ENCODE measurements at regions not wholly inside any gene's neighbourhood (a gene's known extent, or its start where the extent isn't known, plus 50 kb on each side); places are given as distances from the start of the nearest gene placed in this dataset.

DNA sequence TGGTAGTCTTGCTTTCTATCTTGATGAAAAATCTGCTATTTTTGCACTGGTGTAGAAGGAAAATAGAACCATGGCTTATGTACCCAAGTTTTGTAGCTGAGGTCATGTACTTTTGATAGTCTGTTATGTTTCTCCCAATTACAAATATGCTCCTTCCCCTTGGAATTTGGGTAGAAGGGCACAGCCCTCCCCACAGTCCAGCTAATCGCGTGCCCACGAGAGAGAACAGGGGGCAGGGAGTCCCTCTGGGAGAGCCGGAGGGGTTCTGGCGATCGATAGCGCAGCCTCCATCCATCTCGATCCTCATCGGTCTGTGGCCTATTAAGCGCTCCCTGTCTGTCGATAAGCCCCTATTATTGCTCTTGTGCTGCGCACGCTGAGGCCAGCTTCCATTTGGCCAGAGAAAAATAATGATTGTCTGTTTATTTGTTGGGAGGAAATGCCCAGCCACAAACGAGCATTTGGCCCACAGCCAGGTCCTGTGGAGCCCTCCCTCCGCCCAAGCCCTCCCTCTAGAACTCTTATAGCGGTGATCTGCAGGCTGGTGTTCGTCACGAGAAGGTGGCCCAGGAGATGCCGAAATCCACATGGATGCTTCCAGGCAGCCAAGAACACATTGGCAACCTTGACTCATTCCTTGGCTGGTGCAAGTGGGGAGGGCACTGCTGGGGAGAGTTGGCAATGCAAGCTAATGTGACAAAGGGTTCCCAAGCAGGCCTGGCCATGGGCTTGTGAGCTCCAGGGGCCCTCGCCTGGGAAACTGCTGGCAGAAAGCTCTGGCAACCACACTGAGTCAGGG lies 134.7 kb upstream of the TNR start:
- TF ChIP-seq, protein P1, sequence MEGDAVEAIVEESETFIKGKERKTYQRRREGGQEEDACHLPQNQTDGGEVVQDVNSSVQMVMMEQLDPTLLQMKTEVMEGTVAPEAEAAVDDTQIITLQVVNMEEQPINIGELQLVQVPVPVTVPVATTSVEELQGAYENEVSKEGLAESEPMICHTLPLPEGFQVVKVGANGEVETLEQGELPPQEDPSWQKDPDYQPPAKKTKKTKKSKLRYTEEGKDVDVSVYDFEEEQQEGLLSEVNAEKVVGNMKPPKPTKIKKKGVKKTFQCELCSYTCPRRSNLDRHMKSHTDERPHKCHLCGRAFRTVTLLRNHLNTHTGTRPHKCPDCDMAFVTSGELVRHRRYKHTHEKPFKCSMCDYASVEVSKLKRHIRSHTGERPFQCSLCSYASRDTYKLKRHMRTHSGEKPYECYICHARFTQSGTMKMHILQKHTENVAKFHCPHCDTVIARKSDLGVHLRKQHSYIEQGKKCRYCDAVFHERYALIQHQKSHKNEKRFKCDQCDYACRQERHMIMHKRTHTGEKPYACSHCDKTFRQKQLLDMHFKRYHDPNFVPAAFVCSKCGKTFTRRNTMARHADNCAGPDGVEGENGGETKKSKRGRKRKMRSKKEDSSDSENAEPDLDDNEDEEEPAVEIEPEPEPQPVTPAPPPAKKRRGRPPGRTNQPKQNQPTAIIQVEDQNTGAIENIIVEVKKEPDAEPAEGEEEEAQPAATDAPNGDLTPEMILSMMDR (IDR thresholded peaks at IDR 0.05) = no peak
- TF ChIP-seq POLR2AphosphoS5 (IDR thresholded peaks at IDR 0.05) (no peak), POLR2A (IDR thresholded peaks at IDR 0.05) (no peak)

Data from gastroesophageal sphincter (tissue), 3 donors.